HUES48 (cell line): ENCODE measurements at regions not wholly inside any gene's neighbourhood (a gene's known extent, or its start where the extent isn't known, plus 50 kb on each side); places are given as distances from the start of the nearest gene placed in this dataset.

Source experiments
- H3K27ac ChIP-seq: one replicate; pipeline ENCODE4 v1.7.0; 2013; ENCODE audit warnings: low read depth, low read length, inconsistent platforms
- H3K27me3 ChIP-seq: 2 replicates; pipeline ENCODE4 v1.6.1; 2013; ENCODE audit warnings: mild to moderate bottlenecking, low read length; ENCODE audit not compliant: control insufficient read depth, insufficient read depth
- H3K36me3 ChIP-seq: 2 replicates; pipeline ENCODE4 v1.6.1; 2013; ENCODE audit warnings: low read length; ENCODE audit not compliant: control insufficient read depth, insufficient read depth
- H3K4me1 ChIP-seq: 2 replicates; pipeline ENCODE4 v1.6.1; 2013; ENCODE audit warnings: mild to moderate bottlenecking, low read length; ENCODE audit not compliant: control insufficient read depth, insufficient read depth
- H3K4me3 ChIP-seq: 2 replicates; pipeline ENCODE4 v1.5.1; 2013; ENCODE audit warnings: mild to moderate bottlenecking, low read depth, low read length
- H3K9ac ChIP-seq: 2 replicates; pipeline ENCODE4 v1.6.1; 2013; ENCODE audit warnings: mild to moderate bottlenecking, low read depth, low read length, moderate library complexity
- H3K9me3 ChIP-seq: 2 replicates; pipeline ENCODE4 v1.6.1; 2013; ENCODE audit warnings: low read length; ENCODE audit not compliant: control insufficient read depth, insufficient read depth

GRCh38 chr1:29515170-29515955, 279.0 kb downstream of the PTPRU start:
- H3K27ac ChIP-seq: no peak overlapping the region
- H3K4me1 ChIP-seq: no peaks in the 10 kb centered on the region
- no peaks in the 10 kb centered on the region for H3K27me3 ChIP-seq
- no peak overlapping the region for H3K4me3 ChIP-seq
- H3K9me3 ChIP-seq: no peaks in the 10 kb centered on the region
- H3K36me3 ChIP-seq: no peaks in the 10 kb centered on the region
- H3K9ac ChIP-seq: no peak overlapping the region

GRCh38 chr1:29514361-29515169, 278.2 kb downstream of the PTPRU start:
- H3K4me3 ChIP-seq: no peak overlapping the region
- H3K27ac ChIP-seq: no peak overlapping the region
- H3K9ac ChIP-seq: no peak overlapping the region

GRCh38 chr1:29513357-29513756, 277.0 kb downstream of the PTPRU start:
- Histone ChIP-seq H3K4me3 (no peak overlapping the region), H3K9ac (no peak overlapping the region), H3K9me3 (no peaks in the 10 kb centered on the region), H3K27me3 (no peaks in the 10 kb centered on the region), H3K27ac (no peak overlapping the region), H3K36me3 (no peaks in the 10 kb centered on the region), H3K4me1 (no peaks in the 10 kb centered on the region)

More at GRCh38 chr1:29514361-29515169, 278.2 kb downstream of the PTPRU start:
- Histone ChIP-seq H3K27me3 (no peaks in the 10 kb centered on the region), H3K36me3 (no peaks in the 10 kb centered on the region), H3K9me3 (no peaks in the 10 kb centered on the region), H3K4me1 (no peaks in the 10 kb centered on the region)

GRCh38 chr1:29511436-29511835, 275.1 kb downstream of the PTPRU start:
- Histone ChIP-seq H3K27me3 (no peaks in the 10 kb centered on the region), H3K9me3 (no peaks in the 10 kb centered on the region), H3K4me3 (no peak overlapping the region), H3K27ac (no peak overlapping the region), H3K9ac (no peak overlapping the region), H3K36me3 (no peaks in the 10 kb centered on the region), H3K4me1 (no peaks in the 10 kb centered on the region)

- Histone ChIP-seq H3K4me3 (no peak overlapping the region), H3K9ac (no peak overlapping the region), H3K9me3 (no peaks in the 10 kb centered on the region), H3K27ac (no peak overlapping the region), H3K36me3 (no peaks in the 10 kb centered on the region), H3K27me3 (no peaks in the 10 kb centered on the region), H3K4me1 (peaks cover 5% of the 10 kb centered on the region)
Measured at GRCh38 chr1:29508458-29509107, 272.3 kb downstream of the PTPRU start.

- Histone ChIP-seq H3K27ac (no peak overlapping the region), H3K36me3 (no peaks in the 10 kb centered on the region), H3K9me3 (no peaks in the 10 kb centered on the region)
Measured at GRCh38 chr1:29506678-29507225, 270.4 kb downstream of the PTPRU start.

GRCh38 chr1:29505532-29506220, 269.4 kb downstream of the PTPRU start:
- Histone ChIP-seq H3K36me3 (no peaks in the 10 kb centered on the region), H3K4me1 (peaks cover 29% of the 10 kb centered on the region), H3K27ac (no peak overlapping the region), H3K9me3 (no peaks in the 10 kb centered on the region), H3K9ac (no peak overlapping the region), H3K4me3 (no peak overlapping the region), H3K27me3 (no peaks in the 10 kb centered on the region)

More at GRCh38 chr1:29506678-29507225, 270.4 kb downstream of the PTPRU start:
- Histone ChIP-seq H3K9ac (no peak overlapping the region), H3K4me3 (no peak overlapping the region), H3K27me3 (no peaks in the 10 kb centered on the region), H3K4me1 (peaks cover 20% of the 10 kb centered on the region)

- H3K36me3 ChIP-seq: no peaks in the 10 kb centered on the region
- no peak overlapping the region for H3K9ac ChIP-seq
- no peaks in the 10 kb centered on the region for H3K9me3 ChIP-seq
- peaks cover 30% of the 10 kb centered on the region for H3K4me1 ChIP-seq
- H3K4me3 ChIP-seq: no peak overlapping the region
- no peaks in the 10 kb centered on the region for H3K27me3 ChIP-seq
- H3K27ac ChIP-seq: no peak overlapping the region
Measured at GRCh38 chr1:29504709-29505410, 268.5 kb downstream of the PTPRU start.

GRCh38 chr1:29504196-29504595, 267.9 kb downstream of the PTPRU start:
- H3K27ac ChIP-seq: no peak overlapping the region
- H3K4me3 ChIP-seq: no peak overlapping the region
- H3K36me3 ChIP-seq: no peaks in the 10 kb centered on the region
- H3K27me3 ChIP-seq: no peaks in the 10 kb centered on the region
- H3K9me3 ChIP-seq: no peaks in the 10 kb centered on the region
- H3K9ac ChIP-seq: no peak overlapping the region
- H3K4me1 ChIP-seq: peaks cover 30% of the 10 kb centered on the region
